Neural cell (in vitro differentiated cells): ENCODE measurements at regions not wholly inside any gene's neighbourhood (a gene's known extent, or its start where the extent isn't known, plus 50 kb on each side); places are given as distances from the start of the nearest gene placed in this dataset.

ENCODE experiments used
- H2AFZ ChIP-seq: fragments of 200-600, 300-800 bp; sonication (generic), shearing (Covaris generic); 2 replicates; pipeline ENCODE4 v1.6.0; 2014; ENCODE audit warnings: low read depth, mild to moderate bottlenecking, antibody characterized with exemption, low read length, moderate library complexity
- H3F3A ChIP-seq: fragments of 200-600 bp; shearing (Covaris generic); 2 replicates; pipeline ENCODE4 v1.6.1; 2016; ENCODE audit warnings: mild to moderate bottlenecking, moderate library complexity, mixed read lengths, antibody characterized with exemption, low read length; ENCODE audit not compliant: insufficient read depth, poor library complexity, severe bottlenecking
- H3K27ac ChIP-seq: fragments of 200-600, 300-800 bp; sonication (generic), shearing (Covaris generic); 2 replicates; pipeline ENCODE4 v1.5.1; 2014; ENCODE audit warnings: mild to moderate bottlenecking, low read length, moderate library complexity
- H3K27me3 ChIP-seq: fragments of 300-800, 200-600 bp; sonication (generic), shearing (Covaris generic); 2 replicates; pipeline ENCODE4 v1.6.0; 2014; ENCODE audit warnings: mild to moderate bottlenecking, low read depth, low read length, moderate library complexity; ENCODE audit not compliant: insufficient read depth
- H3K36me3 ChIP-seq: fragments of 300-800, 200-600 bp; sonication (generic), shearing (Covaris generic); 2 replicates; pipeline ENCODE4 v1.5.1; 2014; ENCODE audit warnings: mild to moderate bottlenecking, antibody characterized with exemption, low read length, moderate library complexity; ENCODE audit not compliant: insufficient read depth
- H3K4me2 ChIP-seq: fragments of 300-800, 200-600 bp; sonication (generic), shearing (Covaris generic); 2 replicates; pipeline ENCODE4 v1.6.0; 2014; ENCODE audit warnings: mild to moderate bottlenecking, low read length
- H3K4me3 ChIP-seq: fragments of 300-800, 200-600 bp; sonication (generic), shearing (Covaris generic); 2 replicates; pipeline ENCODE4 v1.5.1; 2014; ENCODE audit warnings: mild to moderate bottlenecking, low read length, moderate library complexity
- H3K79me2 ChIP-seq: fragments of 200-600 bp; shearing (Covaris generic); replicated peaks from 2 replicates; pipeline ENCODE4 v1.6.0; 2014; ENCODE audit warnings: mild to moderate bottlenecking, low read length, moderate library complexity; ENCODE audit not compliant: insufficient read depth
- H3K9ac ChIP-seq: fragments of 300-800, 200-600 bp; sonication (generic), shearing (Covaris generic); 2 replicates; pipeline ENCODE4 v1.6.1; 2016; ENCODE audit warnings: mild to moderate bottlenecking, low read length, mixed read lengths
- H3K9me2 ChIP-seq: fragments of 200-600 bp; shearing (Covaris generic); 2 replicates; pipeline ENCODE4 v1.6.1; 2016; ENCODE audit warnings: mild to moderate bottlenecking, low read length, mixed read lengths; ENCODE audit not compliant: insufficient read depth
- H3K9me3 ChIP-seq: fragments of 200-600, 300-800 bp; sonication (generic), shearing (Covaris generic); 2 replicates; pipeline ENCODE4 v1.6.1; 2016; ENCODE audit warnings: mild to moderate bottlenecking, mixed run types, low read length, moderate library complexity, mixed read lengths
- H4K20me1 ChIP-seq: fragments of 200-600 bp; shearing (Covaris generic); 2 replicates; pipeline ENCODE4 v1.6.1; 2016; ENCODE audit warnings: mild to moderate bottlenecking, mixed run types; ENCODE audit not compliant: insufficient read depth
- CTCF ChIP-seq: fragments of 450-650 bp; IDR thresholded peaks from 2 replicates; pipeline ENCODE4 v1.5.1; 2014; ENCODE audit warnings: antibody characterized with exemption, mild to moderate bottlenecking, moderate library complexity; ENCODE audit not compliant: poor library complexity, severe bottlenecking
- EP300 ChIP-seq: fragments of 450-650 bp; conservative IDR thresholded peaks from 2 replicates; pipeline ENCODE4 v1.6.1; 2014; ENCODE audit warnings: antibody characterized with exemption, mild to moderate bottlenecking, moderate library complexity; ENCODE audit not compliant: poor library complexity, severe bottlenecking
- EZH2 ChIP-seq: fragments of 200-600, 300-800 bp; shearing (Covaris generic), sonication (generic); IDR thresholded peaks from 2 replicates; pipeline ENCODE4 v1.6.1; 2014; ENCODE audit warnings: antibody characterized with exemption, low read length, borderline replicate concordance, mild to moderate bottlenecking; ENCODE audit not compliant: insufficient read depth, poor library complexity, severe bottlenecking
- MXI1 ChIP-seq: fragments of 450-650 bp; conservative IDR thresholded peaks from 2 replicates; pipeline ENCODE4 v1.6.1; 2014; ENCODE audit warnings: antibody characterized with exemption, mild to moderate bottlenecking; ENCODE audit not compliant: poor library complexity, severe bottlenecking
- POLR2AphosphoS5 ChIP-seq: IDR thresholded peaks from 2 replicates; pipeline ENCODE4 v1.6.1; 2012
- RAD21 ChIP-seq: fragments of 450-650 bp; conservative IDR thresholded peaks from 2 replicates; pipeline ENCODE4 v1.6.1; 2014; ENCODE audit warnings: antibody characterized with exemption, mild to moderate bottlenecking, moderate library complexity
- SMC3 ChIP-seq: fragments of 450-650 bp; conservative IDR thresholded peaks from 2 replicates; pipeline ENCODE4 v1.6.1; 2014; ENCODE audit warnings: antibody characterized with exemption, mild to moderate bottlenecking, moderate library complexity; ENCODE audit not compliant: poor library complexity
- TAF1 ChIP-seq: IDR thresholded peaks from 2 replicates; pipeline ENCODE4 v1.6.1; 2012; ENCODE audit warnings: low read depth
- TF ChIP-seq, protein P1 (sequence below): IDR thresholded peaks from 2 replicates; pipeline ENCODE4 v1.6.1; 2012; ENCODE audit warnings: borderline replicate concordance

DNA sequence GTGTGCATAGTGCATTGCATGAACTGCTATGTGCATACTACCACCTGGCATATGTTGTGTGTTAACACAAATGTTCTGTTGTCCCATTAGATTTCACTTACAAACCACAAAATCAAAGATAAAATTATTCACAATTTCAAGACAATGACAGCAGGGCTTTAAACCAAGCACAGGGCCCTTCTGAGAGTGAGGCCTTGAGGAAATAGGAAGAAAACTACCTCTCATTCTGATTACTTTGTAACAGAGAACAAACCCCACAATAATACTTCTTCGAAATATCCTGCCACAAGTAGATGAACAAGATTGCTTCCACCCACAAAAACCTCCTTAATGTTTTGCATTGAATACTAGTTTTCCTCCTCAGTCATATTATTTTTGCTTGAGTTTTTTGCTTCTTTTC, 85.5 kb upstream of the SPANXB1 start:
- no peaks in the 10 kb centered on the region for H3K9me3 ChIP-seq
- H3K4me3 ChIP-seq = no peak overlapping the region
- no peaks in the 10 kb centered on the region for H4K20me1 ChIP-seq
- no peak overlapping the region for H2AFZ ChIP-seq
- H3K4me2 ChIP-seq = no peak overlapping the region
- no peaks in the 10 kb centered on the region for H3K9me2 ChIP-seq
- no peak overlapping the region for H3K27ac ChIP-seq
- no peaks in the 10 kb centered on the region for H3K27me3 ChIP-seq
- H3F3A ChIP-seq = no peaks in the 10 kb centered on the region
- H3K79me2 ChIP-seq = no peaks in the 10 kb centered on the region
- H3K36me3 ChIP-seq = no peaks in the 10 kb centered on the region
- H3K9ac ChIP-seq = no peak overlapping the region
- TF ChIP-seq EP300 (no peak), MXI1 (no peak), POLR2AphosphoS5 (no peak), EZH2 (no peak), TAF1 (no peak), RAD21 (no peak), SMC3 (no peak)

GRCh38 chrX:140917354-140918115, 84.9 kb upstream of the SPANXB1 start:
- H4K20me1 ChIP-seq = no peaks in the 10 kb centered on the region
- no peak overlapping the region for H2AFZ ChIP-seq
- no peaks in the 10 kb centered on the region for H3K79me2 ChIP-seq
- H3F3A ChIP-seq = no peaks in the 10 kb centered on the region
- H3K27me3 ChIP-seq = no peaks in the 10 kb centered on the region
- no peaks in the 10 kb centered on the region for H3K36me3 ChIP-seq
- no peak overlapping the region for H3K4me2 ChIP-seq
- TF ChIP-seq MXI1 (no peak), EP300 (no peak), EZH2 (no peak), TAF1 (no peak), CTCF (no peak), RAD21 (no peak), POLR2AphosphoS5 (no peak), SMC3 (no peak)
- TF ChIP-seq, protein P1, sequence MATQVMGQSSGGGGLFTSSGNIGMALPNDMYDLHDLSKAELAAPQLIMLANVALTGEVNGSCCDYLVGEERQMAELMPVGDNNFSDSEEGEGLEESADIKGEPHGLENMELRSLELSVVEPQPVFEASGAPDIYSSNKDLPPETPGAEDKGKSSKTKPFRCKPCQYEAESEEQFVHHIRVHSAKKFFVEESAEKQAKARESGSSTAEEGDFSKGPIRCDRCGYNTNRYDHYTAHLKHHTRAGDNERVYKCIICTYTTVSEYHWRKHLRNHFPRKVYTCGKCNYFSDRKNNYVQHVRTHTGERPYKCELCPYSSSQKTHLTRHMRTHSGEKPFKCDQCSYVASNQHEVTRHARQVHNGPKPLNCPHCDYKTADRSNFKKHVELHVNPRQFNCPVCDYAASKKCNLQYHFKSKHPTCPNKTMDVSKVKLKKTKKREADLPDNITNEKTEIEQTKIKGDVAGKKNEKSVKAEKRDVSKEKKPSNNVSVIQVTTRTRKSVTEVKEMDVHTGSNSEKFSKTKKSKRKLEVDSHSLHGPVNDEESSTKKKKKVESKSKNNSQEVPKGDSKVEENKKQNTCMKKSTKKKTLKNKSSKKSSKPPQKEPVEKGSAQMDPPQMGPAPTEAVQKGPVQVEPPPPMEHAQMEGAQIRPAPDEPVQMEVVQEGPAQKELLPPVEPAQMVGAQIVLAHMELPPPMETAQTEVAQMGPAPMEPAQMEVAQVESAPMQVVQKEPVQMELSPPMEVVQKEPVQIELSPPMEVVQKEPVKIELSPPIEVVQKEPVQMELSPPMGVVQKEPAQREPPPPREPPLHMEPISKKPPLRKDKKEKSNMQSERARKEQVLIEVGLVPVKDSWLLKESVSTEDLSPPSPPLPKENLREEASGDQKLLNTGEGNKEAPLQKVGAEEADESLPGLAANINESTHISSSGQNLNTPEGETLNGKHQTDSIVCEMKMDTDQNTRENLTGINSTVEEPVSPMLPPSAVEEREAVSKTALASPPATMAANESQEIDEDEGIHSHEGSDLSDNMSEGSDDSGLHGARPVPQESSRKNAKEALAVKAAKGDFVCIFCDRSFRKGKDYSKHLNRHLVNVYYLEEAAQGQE = no peak
- no peaks in the 10 kb centered on the region for H3K9me2 ChIP-seq
- H3K4me3 ChIP-seq = no peak overlapping the region
- H3K9ac ChIP-seq = no peak overlapping the region
- no peak overlapping the region for H3K27ac ChIP-seq
- no peaks in the 10 kb centered on the region for H3K9me3 ChIP-seq
